HG03139 (cell line): ENCODE measurements at regions not wholly inside any gene's neighbourhood (a gene's known extent, or its start where the extent isn't known, plus 50 kb on each side); places are given as distances from the start of the nearest gene placed in this dataset.
"Not testable (repeated sequence)": the region's sequence is repeated elsewhere in the genome, so short reads cannot be mapped to it uniquely, and the experiment has no call there.

Experiments
- ATAC-seq: cut with Tn5 transposase; IDR thresholded peaks from one replicate; pipeline ENCODE4 v1.9.1; 2021; ENCODE audit not compliant: unreplicated experiment

DNA sequence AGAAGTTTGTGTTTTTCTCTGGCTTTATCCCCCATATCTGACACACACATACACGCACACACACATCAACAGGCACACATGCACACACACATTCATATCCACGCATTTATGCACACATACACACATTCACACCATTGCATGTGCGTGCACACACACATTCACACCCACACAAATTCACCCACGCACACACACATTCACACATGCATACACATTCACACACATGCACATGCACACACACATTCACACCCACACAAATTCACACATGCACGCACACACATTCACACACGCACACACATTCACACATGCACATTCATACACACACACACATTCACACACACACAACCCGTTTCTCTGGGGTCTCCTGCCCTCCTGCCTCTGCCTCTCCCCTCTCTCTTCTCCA lies 264.2 kb downstream of the BCL11B start:
- ATAC-seq: no peak

DNA sequence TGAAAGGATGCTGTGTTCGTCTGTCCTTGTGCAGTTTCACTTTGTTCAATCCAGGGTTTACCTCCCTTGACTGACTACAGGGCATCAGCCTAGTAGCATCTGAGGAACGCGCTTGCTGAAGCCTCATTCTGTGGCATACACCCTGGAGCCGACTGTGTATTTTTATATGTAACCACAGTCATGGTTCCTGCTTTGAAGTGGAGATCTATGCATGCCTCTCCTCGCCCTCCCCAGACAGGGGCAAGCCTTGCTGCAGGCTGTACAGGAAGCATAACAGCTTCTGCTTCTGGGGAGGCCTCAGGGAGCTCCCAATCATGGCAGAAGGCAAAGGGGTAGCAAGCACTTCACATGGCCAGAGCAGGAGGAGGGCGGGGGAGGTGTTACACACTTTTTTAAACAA lies 262.1 kb downstream of the BCL11B start:
- no peak for ATAC-seq

GRCh38 chr14:99011385-99011784 lies 260.6 kb downstream of the BCL11B start:
- no peak for ATAC-seq

DNA sequence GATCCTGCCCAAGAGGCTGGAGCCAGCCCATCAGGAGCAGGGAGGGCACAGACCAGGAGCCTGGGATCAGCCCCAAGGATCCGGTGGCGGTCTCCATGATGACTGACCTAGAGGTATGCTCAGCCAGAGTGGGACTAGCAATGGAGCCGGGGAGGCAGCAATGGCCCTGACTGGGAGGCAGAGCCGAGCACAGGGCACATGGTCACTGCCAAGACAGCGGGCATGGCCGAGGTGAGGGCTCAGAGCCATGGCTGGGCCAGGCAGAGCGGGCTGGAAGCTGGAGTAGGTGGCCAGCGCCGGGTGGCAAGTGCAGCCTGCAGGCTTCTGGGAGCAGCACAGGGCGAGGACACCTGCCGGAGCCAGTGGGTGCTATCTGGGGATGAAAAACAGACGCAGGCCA lies 259.3 kb downstream of the BCL11B start:
- no peak for ATAC-seq

DNA sequence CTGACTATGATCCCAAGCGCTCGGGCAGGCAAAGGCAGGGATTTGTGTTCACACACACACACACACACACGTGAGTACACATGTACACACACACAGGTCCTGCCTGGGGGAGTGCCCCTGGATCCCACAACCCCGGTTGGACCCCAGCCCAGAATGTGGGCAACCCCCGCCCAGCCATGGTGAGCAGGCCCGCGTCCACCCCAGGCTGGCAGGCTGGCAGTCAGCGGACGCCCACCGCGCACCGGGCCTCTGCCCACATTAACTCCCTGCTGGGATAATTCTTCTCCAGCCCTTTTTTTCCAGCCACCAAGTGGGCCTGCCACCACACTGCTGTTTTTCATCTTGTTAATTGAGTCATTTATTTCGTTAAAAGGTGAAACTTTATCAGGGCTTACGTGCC lies 256.2 kb downstream of the BCL11B start:
- no peak for ATAC-seq

DNA sequence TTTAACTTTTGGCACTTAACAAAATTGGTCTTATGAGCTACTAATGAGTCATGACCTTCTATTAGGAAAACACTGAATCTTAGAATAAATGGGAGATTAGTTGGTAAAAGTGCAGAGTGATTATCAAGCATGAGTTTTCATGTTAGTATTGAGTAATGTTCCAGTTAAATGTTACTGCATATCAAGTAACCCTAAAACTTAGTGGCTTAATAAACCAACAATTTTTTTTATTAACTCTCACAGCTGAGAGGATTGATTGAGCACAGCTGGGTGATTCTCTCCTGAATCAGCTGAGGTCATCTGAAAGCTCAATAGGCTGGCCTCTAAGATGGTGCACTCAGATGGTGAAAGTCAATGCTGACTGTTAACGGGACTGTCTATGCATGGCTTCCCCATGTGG lies 248.6 kb downstream of the BCL11B start:
- ATAC-seq: no peak

GRCh38 chr14:99024926-99025325 lies 247.1 kb downstream of the BCL11B start:
- ATAC-seq: no peak

DNA sequence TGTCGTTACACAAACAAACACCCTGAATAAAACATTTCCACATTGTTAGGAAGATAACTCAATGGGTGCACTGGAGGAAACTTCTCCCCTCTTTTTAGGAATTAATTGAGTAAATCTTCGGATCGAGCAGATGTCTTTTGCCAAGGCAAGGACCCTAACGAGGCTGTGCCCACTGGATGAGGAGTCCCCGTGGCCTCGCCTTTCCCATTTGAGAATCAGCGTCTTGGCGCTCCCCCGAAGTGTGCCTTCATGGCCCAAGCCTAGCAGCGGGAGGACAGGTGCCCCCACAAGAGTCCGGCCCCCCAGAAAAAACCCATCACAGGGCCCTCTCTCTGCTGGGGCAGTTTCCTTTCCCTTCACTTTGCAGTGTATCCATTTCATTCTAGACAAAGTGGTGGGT lies 246.6 kb downstream of the BCL11B start:
- no peak for ATAC-seq

DNA sequence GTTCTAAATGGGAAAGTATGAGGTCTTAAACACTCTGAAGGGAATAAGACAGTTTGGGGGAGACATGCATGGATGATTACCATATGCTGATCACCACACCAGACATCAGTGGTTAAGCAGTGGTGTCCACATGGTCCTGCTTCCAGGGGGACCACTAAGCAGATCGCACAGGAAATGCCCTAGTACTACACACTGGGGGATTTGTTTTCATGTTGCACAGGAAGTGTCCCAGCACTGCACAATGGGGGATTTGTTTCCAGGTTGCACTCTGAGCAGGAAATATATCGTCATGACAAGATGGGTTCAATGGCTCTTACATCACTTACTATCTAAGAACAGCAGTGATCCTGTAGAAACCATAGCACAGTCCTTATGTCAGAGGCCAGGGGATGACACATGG lies 245.5 kb downstream of the BCL11B start:
- ATAC-seq: no peak

GRCh38 chr14:99028041-99028440 lies 244.0 kb downstream of the BCL11B start:
- no peak for ATAC-seq

DNA sequence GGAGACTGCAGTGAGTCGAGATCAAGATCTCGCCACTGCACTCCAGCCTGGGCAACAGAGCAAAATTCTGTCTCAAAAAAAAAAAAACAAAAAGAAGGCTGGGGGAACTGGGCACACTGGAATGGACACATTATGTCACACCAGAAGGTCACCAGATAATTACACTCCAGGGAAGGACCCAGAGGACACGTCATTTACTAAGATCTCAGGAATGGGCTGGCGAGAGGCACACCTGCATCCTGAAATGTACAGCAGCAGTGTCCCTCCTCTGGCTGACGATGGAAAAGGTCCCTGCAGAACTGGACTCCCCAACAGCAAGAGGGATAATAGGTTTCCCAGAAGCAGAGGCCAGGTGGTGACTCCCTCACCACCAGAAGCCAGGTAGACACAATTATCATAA lies 243.5 kb downstream of the BCL11B start:
- no peak for ATAC-seq

DNA sequence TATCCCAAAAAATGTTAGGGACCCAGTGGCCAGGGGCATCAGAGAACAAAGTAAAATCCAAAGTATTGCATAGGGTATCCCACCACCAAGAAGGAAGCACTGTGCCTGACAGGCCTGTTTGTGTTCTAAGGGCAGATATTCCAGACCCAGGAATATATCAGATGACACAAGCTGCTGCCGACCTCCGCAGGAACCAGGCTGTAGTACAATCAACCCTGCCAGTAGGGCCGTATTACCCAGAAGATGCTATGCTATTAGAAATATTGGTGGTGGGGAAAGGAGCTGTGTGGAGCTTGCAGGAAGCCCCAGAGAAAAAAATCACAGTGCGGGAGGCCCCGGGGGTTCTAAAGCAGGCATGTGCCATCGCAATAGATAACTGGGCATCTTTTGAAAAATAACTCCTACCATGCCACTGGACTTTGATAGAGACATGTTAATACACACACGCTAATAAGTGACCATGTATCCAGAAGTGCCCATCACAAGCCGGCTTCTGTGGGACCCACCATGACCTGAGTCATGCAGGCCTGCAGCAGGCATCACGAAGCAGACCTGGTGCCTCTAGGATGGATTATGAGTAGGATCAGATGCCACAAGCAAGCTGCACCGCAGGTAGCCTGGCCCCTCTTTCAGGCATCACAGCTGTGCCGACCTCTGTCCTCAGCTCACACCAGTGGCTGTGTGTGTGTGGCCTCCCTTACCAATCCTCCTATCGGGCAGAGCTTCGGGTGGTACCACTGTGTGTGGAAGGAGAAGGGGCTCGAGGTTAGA lies 242.7 kb downstream of the BCL11B start:
- ATAC-seq: no peak

GRCh38 chr14:99029916-99030305 lies 242.1 kb downstream of the BCL11B start:
- no peak for ATAC-seq

DNA sequence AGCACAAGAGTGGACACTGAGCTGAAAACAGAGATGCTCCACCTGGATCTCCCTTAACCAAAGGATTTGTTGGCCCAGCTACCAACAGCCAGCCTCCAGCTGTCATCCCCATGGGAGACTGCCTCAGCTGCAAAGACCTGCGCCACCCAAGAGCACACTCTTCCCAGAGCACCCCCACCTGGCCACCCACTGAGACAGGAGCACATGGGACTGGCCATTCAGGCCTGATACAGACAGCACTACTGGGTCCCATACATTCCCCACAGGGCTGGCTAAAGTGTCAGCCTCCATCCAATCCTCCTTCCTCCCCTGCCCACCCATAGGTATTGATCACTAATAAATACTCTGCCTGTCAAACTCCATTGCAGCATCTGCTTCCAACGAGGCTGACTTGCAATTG lies 241.5 kb downstream of the BCL11B start:
- no peak for ATAC-seq

- ATAC-seq: no peak
Observed at GRCh38 chr14:99032759-99033158, 239.2 kb downstream of the BCL11B start.

- no peak for ATAC-seq
Observed at GRCh38 chr14:99033951-99034350, 238.0 kb downstream of the BCL11B start.

GRCh38 chr14:99034711-99035171 lies 237.3 kb downstream of the BCL11B start:
- ATAC-seq: no peak

- no peak for ATAC-seq
Observed at GRCh38 chr14:99035268-99035667, 236.7 kb downstream of the BCL11B start.

- ATAC-seq: no peak
Observed at GRCh38 chr14:99035712-99036610, 236.0 kb downstream of the BCL11B start.

- no peak for ATAC-seq
Observed at GRCh38 chr14:99036611-99037293, 235.2 kb downstream of the BCL11B start.

DNA sequence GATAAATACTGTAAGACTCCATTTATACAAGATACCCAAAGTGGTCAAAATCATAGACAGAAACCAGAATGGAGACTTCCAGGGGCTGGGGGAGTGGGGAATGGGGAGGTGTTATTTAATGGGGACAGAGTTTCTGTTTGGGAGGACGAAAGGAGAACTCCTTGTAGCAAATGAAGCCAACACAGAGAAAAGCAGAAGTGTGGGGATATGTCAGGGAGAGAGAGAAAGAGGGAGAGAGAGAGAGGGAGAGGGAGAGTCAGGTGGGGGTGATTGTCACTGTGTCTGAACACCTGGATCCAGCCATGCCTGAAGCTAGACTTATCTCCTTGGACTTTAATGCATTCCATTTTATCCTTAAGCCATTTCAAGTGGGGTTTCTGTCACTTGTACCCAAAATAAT lies 234.7 kb downstream of the BCL11B start:
- ATAC-seq: not testable (repeated sequence)
